AG09319 (cell line): ENCODE measurements at regions not wholly inside any gene's neighbourhood (a gene's known extent, or its start where the extent isn't known, plus 50 kb on each side); places are given as distances from the start of the nearest gene placed in this dataset.
"Not testable (repeated sequence)": the region's sequence is repeated elsewhere in the genome, so short reads cannot be mapped to it uniquely, and the experiment has no call there.

Experiments
- DNase-seq: peaks from one replicate; pipeline ENCODE4 v3.0.0-alpha.2; 2010; ENCODE audit warnings: low read depth; ENCODE audit errors: extremely low read depth
- CTCF ChIP-seq: IDR thresholded peaks from 2 replicates; pipeline ENCODE4 v1.5.1; 2011; ENCODE audit warnings: low read depth, mild to moderate bottlenecking, inconsistent platforms, low read length, moderate library complexity

- no peak for TF ChIP-seq CTCF
- DNase-seq, result no peak
Observed at GRCh38 chr5:101306391-101307137, 403.5 kb upstream of the ST8SIA4 start.

- no peak for TF ChIP-seq CTCF
- DNase-seq, result no peak
Observed at GRCh38 chr5:101296477-101296876, 393.4 kb upstream of the ST8SIA4 start.

GRCh38 chr5:101292199-101292598 lies 389.1 kb upstream of the ST8SIA4 start:
- no peak for DNase-seq

GRCh38 chr5:101290761-101291160 lies 387.7 kb upstream of the ST8SIA4 start:
- DNase-seq, result not testable (repeated sequence)

More at GRCh38 chr5:101292199-101292598, 389.1 kb upstream of the ST8SIA4 start:
- TF ChIP-seq CTCF, result no peak

GRCh38 chr5:101288633-101289032 lies 385.6 kb upstream of the ST8SIA4 start:
- TF ChIP-seq CTCF, result no peak
- no peak for DNase-seq

- no peak for DNase-seq
- no peak for TF ChIP-seq CTCF
Observed at GRCh38 chr5:101284736-101285375, 381.8 kb upstream of the ST8SIA4 start.

GRCh38 chr5:101283938-101284337 lies 380.9 kb upstream of the ST8SIA4 start:
- not testable (repeated sequence) for DNase-seq

- no peak for DNase-seq
- TF ChIP-seq CTCF, result no peak
Observed at GRCh38 chr5:101278917-101279316, 375.8 kb upstream of the ST8SIA4 start.
